GM12878 (cell line): ENCODE measurements at regions not wholly inside any gene's neighbourhood (a gene's known extent, or its start where the extent isn't known, plus 50 kb on each side); places are given as distances from the start of the nearest gene placed in this dataset.

Source experiments
- ETV6 ChIP-seq, 2 experiments: fragments of 450-650 bp in 1 of 2; IDR thresholded peaks in 1 of 2; conservative IDR thresholded peaks in 1 of 2; 2 replicates each; pipeline ENCODE4 v1.6.1; 2014; ENCODE audit warnings: antibody characterized with exemption in 1 of 2, borderline replicate concordance in 1 of 2, low read depth in 1 of 2, mild to moderate bottlenecking in 1 of 2, moderate library complexity in 1 of 2
- FOS ChIP-seq: IDR thresholded peaks from 3 replicates; pipeline ENCODE4 v1.6.1; 2011; ENCODE audit warnings: borderline replicate concordance; ENCODE audit not compliant: insufficient read length; ENCODE audit errors: extremely low read depth
- HCFC1 ChIP-seq: fragments of 150-350 bp; IDR thresholded peaks from 2 replicates; pipeline ENCODE4 v1.6.1; 2014; ENCODE audit warnings: low read length
- KDM1A ChIP-seq: fragments of 200-600 bp; sonication (generic); IDR thresholded peaks from 2 replicates; pipeline ENCODE4 v1.6.1; 2016; ENCODE audit warnings: borderline replicate concordance
- NR2C2 ChIP-seq: IDR thresholded peaks from 2 replicates; pipeline ENCODE4 v1.6.1; 2011; ENCODE audit warnings: borderline replicate concordance, low read depth; ENCODE audit not compliant: control insufficient read depth, insufficient read length
- POLR2A ChIP-seq: IDR thresholded peaks from 2 replicates; pipeline ENCODE4 v1.6.1; 2011; ENCODE audit warnings: low read depth, mild to moderate bottlenecking, low read length
- SP1 ChIP-seq: IDR thresholded peaks from one replicate; pipeline ENCODE4 v1.6.1; 2011; ENCODE audit warnings: low read depth, low read length
- TCF7 ChIP-seq: IDR thresholded peaks from 2 replicates; pipeline ENCODE4 v1.6.1; 2014; ENCODE audit warnings: antibody characterized with exemption, borderline replicate concordance
- ZNF24 ChIP-seq: fragments of 450-650 bp; IDR thresholded peaks from 2 replicates; pipeline ENCODE4 v1.6.1; 2017; ENCODE audit warnings: antibody characterized with exemption, mild to moderate bottlenecking
- TF ChIP-seq, protein P1 (sequence below), 3 experiments: IDR thresholded peaks in 2 of 3; conservative IDR thresholded peaks in 1 of 3; 2 replicates each; pipeline ENCODE4 v1.5.1; 2011; ENCODE audit warnings: low read depth in 3 of 3, low read length in 3 of 3, mild to moderate bottlenecking in 3 of 3, control low read depth in 2 of 3, moderate library complexity in 2 of 3, inconsistent platforms in 1 of 3, mixed read lengths in 1 of 3; ENCODE audit not compliant: control insufficient read depth in 2 of 3, insufficient read depth in 1 of 3; ENCODE audit errors: extremely low read depth in 1 of 3
- TF ChIP-seq, protein P2 (sequence below): fragments of 450-650 bp; IDR thresholded peaks from 2 replicates; pipeline ENCODE4 v1.6.1; 2017; ENCODE audit warnings: antibody characterized with exemption, mild to moderate bottlenecking, moderate library complexity
- TF ChIP-seq, protein P3 (sequence below): IDR thresholded peaks from 2 replicates; pipeline ENCODE4 v1.6.1; 2012; ENCODE audit warnings: low read length, inconsistent platforms

DNA sequence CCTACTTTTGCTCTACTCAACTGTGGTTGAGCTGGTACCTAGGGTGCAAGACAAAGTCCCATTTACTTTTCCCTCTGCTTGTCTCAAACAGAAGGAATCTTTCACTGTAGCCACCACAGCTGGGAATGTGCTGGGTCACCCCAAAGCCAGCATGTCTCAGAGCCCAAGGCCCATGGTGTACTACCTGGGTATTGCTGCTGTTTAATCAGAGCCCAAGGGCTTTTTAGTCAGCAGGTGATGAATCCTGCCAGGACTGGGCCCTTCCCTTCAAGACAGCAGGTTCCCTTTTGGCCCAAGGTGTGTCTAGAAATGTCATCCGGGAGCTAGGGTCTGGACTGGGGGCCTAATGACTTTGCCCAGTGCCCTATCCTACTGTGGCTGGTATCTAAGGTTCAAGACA lies 249.8 kb downstream of the HDGFL1 start:
- TF ChIP-seq TCF7 (no peak), POLR2A (no peak), ZNF24 (no peak), KDM1A (no peak), NR2C2 (no peak), SP1 (no peak), HCFC1 (no peak), FOS (no peak), ETV6 (conservative IDR thresholded peaks at IDR 0.05 in 1 of 2, IDR thresholded peaks at IDR 0.05 in 1 of 2; ENCODE audit: borderline replicate concordance in 1 of 2, low read depth in 1 of 2) (no peak)
- TF ChIP-seq, protein P1, sequence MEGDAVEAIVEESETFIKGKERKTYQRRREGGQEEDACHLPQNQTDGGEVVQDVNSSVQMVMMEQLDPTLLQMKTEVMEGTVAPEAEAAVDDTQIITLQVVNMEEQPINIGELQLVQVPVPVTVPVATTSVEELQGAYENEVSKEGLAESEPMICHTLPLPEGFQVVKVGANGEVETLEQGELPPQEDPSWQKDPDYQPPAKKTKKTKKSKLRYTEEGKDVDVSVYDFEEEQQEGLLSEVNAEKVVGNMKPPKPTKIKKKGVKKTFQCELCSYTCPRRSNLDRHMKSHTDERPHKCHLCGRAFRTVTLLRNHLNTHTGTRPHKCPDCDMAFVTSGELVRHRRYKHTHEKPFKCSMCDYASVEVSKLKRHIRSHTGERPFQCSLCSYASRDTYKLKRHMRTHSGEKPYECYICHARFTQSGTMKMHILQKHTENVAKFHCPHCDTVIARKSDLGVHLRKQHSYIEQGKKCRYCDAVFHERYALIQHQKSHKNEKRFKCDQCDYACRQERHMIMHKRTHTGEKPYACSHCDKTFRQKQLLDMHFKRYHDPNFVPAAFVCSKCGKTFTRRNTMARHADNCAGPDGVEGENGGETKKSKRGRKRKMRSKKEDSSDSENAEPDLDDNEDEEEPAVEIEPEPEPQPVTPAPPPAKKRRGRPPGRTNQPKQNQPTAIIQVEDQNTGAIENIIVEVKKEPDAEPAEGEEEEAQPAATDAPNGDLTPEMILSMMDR (IDR thresholded peaks at IDR 0.05 in 2 of 3, conservative IDR thresholded peaks at IDR 0.05 in 1 of 3; ENCODE audit: control insufficient read depth in 2 of 3, extremely low read depth in 1 of 3, insufficient read depth in 1 of 3, low read depth in 3 of 3, low read length in 3 of 3) = no peak
- TF ChIP-seq, protein P2, sequence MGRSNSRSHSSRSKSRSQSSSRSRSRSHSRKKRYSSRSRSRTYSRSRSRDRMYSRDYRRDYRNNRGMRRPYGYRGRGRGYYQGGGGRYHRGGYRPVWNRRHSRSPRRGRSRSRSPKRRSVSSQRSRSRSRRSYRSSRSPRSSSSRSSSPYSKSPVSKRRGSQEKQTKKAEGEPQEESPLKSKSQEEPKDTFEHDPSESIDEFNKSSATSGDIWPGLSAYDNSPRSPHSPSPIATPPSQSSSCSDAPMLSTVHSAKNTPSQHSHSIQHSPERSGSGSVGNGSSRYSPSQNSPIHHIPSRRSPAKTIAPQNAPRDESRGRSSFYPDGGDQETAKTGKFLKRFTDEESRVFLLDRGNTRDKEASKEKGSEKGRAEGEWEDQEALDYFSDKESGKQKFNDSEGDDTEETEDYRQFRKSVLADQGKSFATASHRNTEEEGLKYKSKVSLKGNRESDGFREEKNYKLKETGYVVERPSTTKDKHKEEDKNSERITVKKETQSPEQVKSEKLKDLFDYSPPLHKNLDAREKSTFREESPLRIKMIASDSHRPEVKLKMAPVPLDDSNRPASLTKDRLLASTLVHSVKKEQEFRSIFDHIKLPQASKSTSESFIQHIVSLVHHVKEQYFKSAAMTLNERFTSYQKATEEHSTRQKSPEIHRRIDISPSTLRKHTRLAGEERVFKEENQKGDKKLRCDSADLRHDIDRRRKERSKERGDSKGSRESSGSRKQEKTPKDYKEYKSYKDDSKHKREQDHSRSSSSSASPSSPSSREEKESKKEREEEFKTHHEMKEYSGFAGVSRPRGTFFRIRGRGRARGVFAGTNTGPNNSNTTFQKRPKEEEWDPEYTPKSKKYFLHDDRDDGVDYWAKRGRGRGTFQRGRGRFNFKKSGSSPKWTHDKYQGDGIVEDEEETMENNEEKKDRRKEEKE = no peak
- TF ChIP-seq, protein P3, sequence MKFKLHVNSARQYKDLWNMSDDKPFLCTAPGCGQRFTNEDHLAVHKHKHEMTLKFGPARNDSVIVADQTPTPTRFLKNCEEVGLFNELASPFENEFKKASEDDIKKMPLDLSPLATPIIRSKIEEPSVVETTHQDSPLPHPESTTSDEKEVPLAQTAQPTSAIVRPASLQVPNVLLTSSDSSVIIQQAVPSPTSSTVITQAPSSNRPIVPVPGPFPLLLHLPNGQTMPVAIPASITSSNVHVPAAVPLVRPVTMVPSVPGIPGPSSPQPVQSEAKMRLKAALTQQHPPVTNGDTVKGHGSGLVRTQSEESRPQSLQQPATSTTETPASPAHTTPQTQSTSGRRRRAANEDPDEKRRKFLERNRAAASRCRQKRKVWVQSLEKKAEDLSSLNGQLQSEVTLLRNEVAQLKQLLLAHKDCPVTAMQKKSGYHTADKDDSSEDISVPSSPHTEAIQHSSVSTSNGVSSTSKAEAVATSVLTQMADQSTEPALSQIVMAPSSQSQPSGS = no peak
